A549 (cell line): ENCODE measurements at regions not wholly inside any gene's neighbourhood (a gene's known extent, or its start where the extent isn't known, plus 50 kb on each side); places are given as distances from the start of the nearest gene placed in this dataset.

Experiments
- HOXA7 ChIP-seq: fragments of 250-450 bp; sonication (Bioruptor Pico); IDR thresholded peaks from 2 replicates; pipeline ENCODE4 v1.5.0; 2020; ENCODE audit warnings: mild to moderate bottlenecking, moderate library complexity
- JUN ChIP-seq, 2 experiments: fragments of >200 bp; sonication (Bioruptor Twin); formaldehyde crosslinking; IDR thresholded peaks; 2 replicates in 1 of 2; 3 replicates in 1 of 2; pipeline ENCODE4 v1.6.1; 2016 to 2017
- POLR2A ChIP-seq: IDR thresholded peaks from 2 replicates; pipeline ENCODE4 v1.6.1; 2012; ENCODE audit warnings: mild to moderate bottlenecking, low read length
- RCOR1 ChIP-seq: fragments of 150-350 bp; IDR thresholded peaks from 2 replicates; pipeline ENCODE4 v1.6.1; 2014; ENCODE audit warnings: antibody characterized with exemption, low read length, low read depth
- SMC3 ChIP-seq: fragments of >200 bp; sonication (Bioruptor Twin); formaldehyde crosslinking; IDR thresholded peaks from 3 replicates; pipeline ENCODE4 v1.6.1; 2018; ENCODE audit warnings: inconsistent platforms
- TF ChIP-seq, protein P1 (sequence below): fragments of >200 bp; sonication (Bioruptor Twin); formaldehyde crosslinking; IDR thresholded peaks from 3 replicates; pipeline ENCODE4 v1.5.1; 2016
- TF ChIP-seq, protein P2 (sequence below): fragments of >200 bp; sonication (Bioruptor Twin); formaldehyde crosslinking; IDR thresholded peaks from 2 replicates; pipeline ENCODE4 v1.6.1; 2016
- TF ChIP-seq, protein P3 (sequence below): fragments of 250-450 bp; sonication (Bioruptor Pico); IDR thresholded peaks from 2 replicates; pipeline ENCODE4 v1.5.0; 2021; ENCODE audit warnings: mild to moderate bottlenecking, moderate library complexity, borderline replicate concordance

DNA sequence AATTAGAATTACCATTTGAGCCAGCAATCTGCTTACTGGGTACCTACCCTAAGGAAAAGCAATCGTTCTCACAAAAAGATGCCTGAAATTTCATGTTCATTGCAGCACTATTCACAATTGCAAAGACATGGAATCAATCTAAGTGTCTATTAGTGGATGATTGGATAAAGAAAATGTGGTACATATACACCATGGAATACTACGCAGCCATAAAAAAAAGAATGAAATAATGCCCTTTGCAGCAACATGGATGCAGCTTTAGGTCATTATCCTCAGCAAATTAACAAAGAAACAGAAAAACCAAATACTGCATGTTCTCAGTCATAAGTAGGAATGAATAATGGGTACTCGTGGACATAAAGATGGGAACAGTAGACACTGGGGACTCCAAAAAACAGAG, 89.8 kb upstream of the MAP1LC3B2 start:
- no peak for TF ChIP-seq RCOR1
- TF ChIP-seq POLR2A, result no peak
- no peak for TF ChIP-seq SMC3
- no peak for TF ChIP-seq HOXA7 (CRISPR knock-in tag)
- TF ChIP-seq, protein P1, sequence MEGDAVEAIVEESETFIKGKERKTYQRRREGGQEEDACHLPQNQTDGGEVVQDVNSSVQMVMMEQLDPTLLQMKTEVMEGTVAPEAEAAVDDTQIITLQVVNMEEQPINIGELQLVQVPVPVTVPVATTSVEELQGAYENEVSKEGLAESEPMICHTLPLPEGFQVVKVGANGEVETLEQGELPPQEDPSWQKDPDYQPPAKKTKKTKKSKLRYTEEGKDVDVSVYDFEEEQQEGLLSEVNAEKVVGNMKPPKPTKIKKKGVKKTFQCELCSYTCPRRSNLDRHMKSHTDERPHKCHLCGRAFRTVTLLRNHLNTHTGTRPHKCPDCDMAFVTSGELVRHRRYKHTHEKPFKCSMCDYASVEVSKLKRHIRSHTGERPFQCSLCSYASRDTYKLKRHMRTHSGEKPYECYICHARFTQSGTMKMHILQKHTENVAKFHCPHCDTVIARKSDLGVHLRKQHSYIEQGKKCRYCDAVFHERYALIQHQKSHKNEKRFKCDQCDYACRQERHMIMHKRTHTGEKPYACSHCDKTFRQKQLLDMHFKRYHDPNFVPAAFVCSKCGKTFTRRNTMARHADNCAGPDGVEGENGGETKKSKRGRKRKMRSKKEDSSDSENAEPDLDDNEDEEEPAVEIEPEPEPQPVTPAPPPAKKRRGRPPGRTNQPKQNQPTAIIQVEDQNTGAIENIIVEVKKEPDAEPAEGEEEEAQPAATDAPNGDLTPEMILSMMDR, result no peak
- TF ChIP-seq JUN (IDR thresholded peaks at IDR 0.05), result no peak
- TF ChIP-seq, protein P2, sequence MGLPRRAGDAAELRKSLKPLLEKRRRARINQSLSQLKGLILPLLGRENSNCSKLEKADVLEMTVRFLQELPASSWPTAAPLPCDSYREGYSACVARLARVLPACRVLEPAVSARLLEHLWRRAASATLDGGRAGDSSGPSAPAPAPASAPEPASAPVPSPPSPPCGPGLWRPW, result no peak
- TF ChIP-seq, protein P3, sequence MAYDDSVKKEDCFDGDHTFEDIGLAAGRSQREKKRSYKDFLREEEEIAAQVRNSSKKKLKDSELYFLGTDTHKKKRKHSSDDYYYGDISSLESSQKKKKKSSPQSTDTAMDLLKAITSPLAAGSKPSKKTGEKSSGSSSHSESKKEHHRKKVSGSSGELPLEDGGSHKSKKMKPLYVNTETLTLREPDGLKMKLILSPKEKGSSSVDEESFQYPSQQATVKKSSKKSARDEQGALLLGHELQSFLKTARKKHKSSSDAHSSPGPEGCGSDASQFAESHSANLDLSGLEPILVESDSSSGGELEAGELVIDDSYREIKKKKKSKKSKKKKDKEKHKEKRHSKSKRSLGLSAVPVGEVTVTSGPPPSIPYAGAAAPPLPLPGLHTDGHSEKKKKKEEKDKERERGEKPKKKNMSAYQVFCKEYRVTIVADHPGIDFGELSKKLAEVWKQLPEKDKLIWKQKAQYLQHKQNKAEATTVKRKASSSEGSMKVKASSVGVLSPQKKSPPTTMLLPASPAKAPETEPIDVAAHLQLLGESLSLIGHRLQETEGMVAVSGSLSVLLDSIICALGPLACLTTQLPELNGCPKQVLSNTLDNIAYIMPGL (CRISPR knock-in tag), result no peak
